GM18907 (cell line): ENCODE measurements at regions not wholly inside any gene's neighbourhood (a gene's known extent, or its start where the extent isn't known, plus 50 kb on each side); places are given as distances from the start of the nearest gene placed in this dataset.
"Not testable (repeated sequence)": the region's sequence is repeated elsewhere in the genome, so short reads cannot be mapped to it uniquely, and the experiment has no call there.

ENCODE experiments used
- ATAC-seq: cut with Tn5 transposase; IDR thresholded peaks from one replicate; pipeline ENCODE4 v1.9.1; 2021; ENCODE audit warnings: mild to moderate bottlenecking, moderate library complexity; ENCODE audit not compliant: unreplicated experiment

- no peak for ATAC-seq
Observed at GRCh38 chr13:65834897-65835296, 1395.2 kb downstream of the PCDH9 start.

- ATAC-seq = no peak
Observed at GRCh38 chr13:65830411-65831205, 1399.5 kb downstream of the PCDH9 start.

GRCh38 chr13:65829241-65830008, 1400.7 kb downstream of the PCDH9 start:
- no peak for ATAC-seq

GRCh38 chr13:65826657-65827056, 1403.5 kb downstream of the PCDH9 start:
- ATAC-seq = no peak

GRCh38 chr13:65825039-65825438, 1405.1 kb downstream of the PCDH9 start:
- no peak for ATAC-seq

GRCh38 chr13:65808061-65808460, 1422.1 kb downstream of the PCDH9 start:
- ATAC-seq = no peak

- no peak for ATAC-seq
Observed at GRCh38 chr13:65803530-65804392, 1426.4 kb downstream of the PCDH9 start.

GRCh38 chr13:65789815-65790214, 1440.3 kb downstream of the PCDH9 start:
- no peak for ATAC-seq

GRCh38 chr13:65787082-65787481, 1443.1 kb downstream of the PCDH9 start:
- ATAC-seq = no peak

GRCh38 chr13:65784088-65784816, 1445.9 kb downstream of the PCDH9 start:
- ATAC-seq = no peak

GRCh38 chr13:65783383-65783782, 1446.8 kb downstream of the PCDH9 start:
- no peak for ATAC-seq

GRCh38 chr13:65771704-65772313, 1458.3 kb downstream of the PCDH9 start:
- not testable (repeated sequence) for ATAC-seq

GRCh38 chr13:65768545-65768944, 1461.6 kb downstream of the PCDH9 start:
- no peak for ATAC-seq

GRCh38 chr13:65763811-65764210, 1466.3 kb downstream of the PCDH9 start:
- no peak for ATAC-seq

- no peak for ATAC-seq
Observed at GRCh38 chr13:65762012-65762411, 1468.1 kb downstream of the PCDH9 start.

GRCh38 chr13:65756071-65756671, 1474.0 kb downstream of the PCDH9 start:
- no peak for ATAC-seq

- no peak for ATAC-seq
Observed at GRCh38 chr13:65748227-65748626, 1481.9 kb downstream of the PCDH9 start.

GRCh38 chr13:65746406-65746921, 1483.7 kb downstream of the PCDH9 start:
- ATAC-seq = no peak

GRCh38 chr13:65744836-65745235, 1485.3 kb downstream of the PCDH9 start:
- no peak for ATAC-seq
